ENCODE measurements at regions not wholly inside any gene's neighbourhood (a gene's known extent, or its start where the extent isn't known, plus 50 kb on each side); places are given as distances from the start of the nearest gene placed in this dataset.

- TF ChIP-seq USF1 (IDR thresholded peaks at IDR 0.05; ENCODE audit: borderline replicate concordance, low read depth) (no peak), CTCF (IDR thresholded peaks at IDR 0.05) (no peak), GABPA (IDR thresholded peaks at IDR 0.05; ENCODE audit: low read depth) (no peak), SMC3 (IDR thresholded peaks at IDR 0.05; ENCODE audit: low read depth, low read length) (no peak), SIN3A (IDR thresholded peaks at IDR 0.05; ENCODE audit: borderline replicate concordance, low read depth, low read length) (no peak), POLR2AphosphoS5 (IDR thresholded peaks at IDR 0.05; ENCODE audit: low read depth, low read length) (no peak), MEF2A (IDR thresholded peaks at IDR 0.05; ENCODE audit: borderline replicate concordance, low read depth) (no peak), JUND (IDR thresholded peaks at IDR 0.05) (no peak)
- TF ChIP-seq, protein P1, sequence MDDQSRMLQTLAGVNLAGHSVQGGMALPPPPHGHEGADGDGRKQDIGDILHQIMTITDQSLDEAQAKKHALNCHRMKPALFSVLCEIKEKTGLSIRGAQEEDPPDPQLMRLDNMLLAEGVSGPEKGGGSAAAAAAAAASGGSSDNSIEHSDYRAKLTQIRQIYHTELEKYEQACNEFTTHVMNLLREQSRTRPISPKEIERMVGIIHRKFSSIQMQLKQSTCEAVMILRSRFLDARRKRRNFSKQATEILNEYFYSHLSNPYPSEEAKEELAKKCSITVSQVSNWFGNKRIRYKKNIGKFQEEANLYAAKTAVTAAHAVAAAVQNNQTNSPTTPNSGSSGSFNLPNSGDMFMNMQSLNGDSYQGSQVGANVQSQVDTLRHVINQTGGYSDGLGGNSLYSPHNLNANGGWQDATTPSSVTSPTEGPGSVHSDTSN (IDR thresholded peaks at IDR 0.05): no peak
- TF ChIP-seq, protein P2, sequence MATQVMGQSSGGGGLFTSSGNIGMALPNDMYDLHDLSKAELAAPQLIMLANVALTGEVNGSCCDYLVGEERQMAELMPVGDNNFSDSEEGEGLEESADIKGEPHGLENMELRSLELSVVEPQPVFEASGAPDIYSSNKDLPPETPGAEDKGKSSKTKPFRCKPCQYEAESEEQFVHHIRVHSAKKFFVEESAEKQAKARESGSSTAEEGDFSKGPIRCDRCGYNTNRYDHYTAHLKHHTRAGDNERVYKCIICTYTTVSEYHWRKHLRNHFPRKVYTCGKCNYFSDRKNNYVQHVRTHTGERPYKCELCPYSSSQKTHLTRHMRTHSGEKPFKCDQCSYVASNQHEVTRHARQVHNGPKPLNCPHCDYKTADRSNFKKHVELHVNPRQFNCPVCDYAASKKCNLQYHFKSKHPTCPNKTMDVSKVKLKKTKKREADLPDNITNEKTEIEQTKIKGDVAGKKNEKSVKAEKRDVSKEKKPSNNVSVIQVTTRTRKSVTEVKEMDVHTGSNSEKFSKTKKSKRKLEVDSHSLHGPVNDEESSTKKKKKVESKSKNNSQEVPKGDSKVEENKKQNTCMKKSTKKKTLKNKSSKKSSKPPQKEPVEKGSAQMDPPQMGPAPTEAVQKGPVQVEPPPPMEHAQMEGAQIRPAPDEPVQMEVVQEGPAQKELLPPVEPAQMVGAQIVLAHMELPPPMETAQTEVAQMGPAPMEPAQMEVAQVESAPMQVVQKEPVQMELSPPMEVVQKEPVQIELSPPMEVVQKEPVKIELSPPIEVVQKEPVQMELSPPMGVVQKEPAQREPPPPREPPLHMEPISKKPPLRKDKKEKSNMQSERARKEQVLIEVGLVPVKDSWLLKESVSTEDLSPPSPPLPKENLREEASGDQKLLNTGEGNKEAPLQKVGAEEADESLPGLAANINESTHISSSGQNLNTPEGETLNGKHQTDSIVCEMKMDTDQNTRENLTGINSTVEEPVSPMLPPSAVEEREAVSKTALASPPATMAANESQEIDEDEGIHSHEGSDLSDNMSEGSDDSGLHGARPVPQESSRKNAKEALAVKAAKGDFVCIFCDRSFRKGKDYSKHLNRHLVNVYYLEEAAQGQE (IDR thresholded peaks at IDR 0.05; ENCODE audit: low read depth, low read length): no peak
Observed at GRCh38 chr10:3578159-3578558, 206.8 kb downstream of the KLF6 start.

Data from SK-N-SH (cell line).